Testis (tissue), 2 donors: ENCODE measurements at regions not wholly inside any gene's neighbourhood (a gene's known extent, or its start where the extent isn't known, plus 50 kb on each side); places are given as distances from the start of the nearest gene placed in this dataset.

Experiments
- CTCF ChIP-seq, 3 experiments: fragments of 450-650 bp in 2 of 3; fragments of 200-600 bp in 1 of 3; sonication (generic) in 1 of 3; IDR thresholded peaks; one replicate each; pipeline ENCODE4 v1.5.1; 2016 to 2019; ENCODE audit warnings: antibody characterized with exemption in 3 of 3, mild to moderate bottlenecking in 2 of 3, moderate library complexity in 1 of 3
- POLR2A ChIP-seq: fragments of 450-650 bp; IDR thresholded peaks from one replicate; pipeline ENCODE4 v1.6.1; 2017; ENCODE audit warnings: antibody characterized with exemption, mild to moderate bottlenecking, moderate library complexity

GRCh38 chr12:28775556-28775955, 373.5 kb upstream of the FAR2 start:
- no peak for TF ChIP-seq CTCF (IDR thresholded peaks at IDR 0.05)
- TF ChIP-seq POLR2A: no peak
